Uterus (tissue), 3 donors: ENCODE measurements at regions not wholly inside any gene's neighbourhood (a gene's known extent, or its start where the extent isn't known, plus 50 kb on each side); places are given as distances from the start of the nearest gene placed in this dataset.

ENCODE experiments used
- DNase-seq, 2 donors: peaks; one replicate each; pipeline ENCODE4 v3.0.0-alpha.2; 2019 to 2020
- H3K27ac ChIP-seq, 2 donors: fragments of 200-600 bp; sonication (generic); 1 replicate in 1 of 2; 2 replicates in 1 of 2; pipeline ENCODE4 v1.5.1; 2016 to 2018
- H3K27me3 ChIP-seq, 2 donors: fragments of 200-600 bp; sonication (generic); one replicate each; pipeline ENCODE4 v1.5.1; 2018 to 2019; ENCODE audit warnings: control low read depth in 1 of 2
- H3K36me3 ChIP-seq, 2 donors: fragments of 200-600 bp; sonication (generic); one replicate each; pipeline ENCODE4 v1.5.1; 2019; ENCODE audit warnings: control low read depth in 1 of 2
- H3K4me1 ChIP-seq, 2 donors: fragments of 200-600 bp; sonication (generic); one replicate each; pipeline ENCODE4 v1.5.1; 2018 to 2019; ENCODE audit warnings: control low read depth in 1 of 2
- H3K4me3 ChIP-seq, 2 donors: fragments of 200-600 bp; sonication (generic); 1 replicate in 1 of 2; 2 replicates in 1 of 2; pipeline ENCODE4 v1.5.1; 2018 to 2019; ENCODE audit warnings: mild to moderate bottlenecking in 1 of 2
- H3K9me3 ChIP-seq, 2 donors: fragments of 200-600 bp; sonication (generic); one replicate each; pipeline ENCODE4 v1.5.1; 2019; ENCODE audit warnings: control low read depth in 1 of 2
- CTCF ChIP-seq, 4 experiments: fragments of 200-600 bp in 2 of 4; fragments of 450-650 bp in 2 of 4; sonication (generic) in 2 of 4; IDR thresholded peaks; one replicate each; pipeline ENCODE4 v1.5.1; 2016 to 2019; ENCODE audit warnings: antibody characterized with exemption in 4 of 4, mild to moderate bottlenecking in 2 of 4, moderate library complexity in 1 of 4
- POLR2A ChIP-seq, 2 donors: fragments of 450-650 bp; IDR thresholded peaks; one replicate each; pipeline ENCODE4 v1.6.1; 2016; ENCODE audit warnings: antibody characterized with exemption in 2 of 2, mild to moderate bottlenecking in 1 of 2, moderate library complexity in 1 of 2
- intact Hi-C: fragments of 100-400 bp; cut with DNase I; formaldehyde crosslinking; loops from one replicate; pipeline ENCODE4 v1.15.1; 2023; ENCODE audit warnings: low total_unique reads
- donor health status: DM: yes; HTN: yes; CAD: no.

- intact Hi-C loops: no loop called here
- Histone ChIP-seq H3K4me3 (no peak overlapping the region), H3K9me3 (no peaks in the 10 kb centered on the region), H3K27ac (no peak overlapping the region), H3K27me3 (no peaks in the 10 kb centered on the region), H3K36me3 (no peaks in the 10 kb centered on the region), H3K4me1 (no peaks in the 10 kb centered on the region)
- no peak for DNase-seq
- TF ChIP-seq CTCF (IDR thresholded peaks at IDR 0.05): no peak
- no peak for TF ChIP-seq POLR2A (IDR thresholded peaks at IDR 0.05)
Measured at GRCh38 chr5:107040907-107041306, 629.8 kb downstream of the EFNA5 start.

- TF ChIP-seq CTCF (IDR thresholded peaks at IDR 0.05) (no peak), POLR2A (IDR thresholded peaks at IDR 0.05) (no peak)
- no peaks in the 10 kb centered on the region for H3K27me3 ChIP-seq
- no peaks in the 10 kb centered on the region for H3K9me3 ChIP-seq
- no peak for DNase-seq
- H3K27ac ChIP-seq: no peak overlapping the region
- no peaks in the 10 kb centered on the region for H3K4me1 ChIP-seq
- H3K4me3 ChIP-seq: no peak overlapping the region
- H3K36me3 ChIP-seq: no peaks in the 10 kb centered on the region
- intact Hi-C loops: no loop called here
Measured at GRCh38 chr5:107032629-107033028, 638.1 kb downstream of the EFNA5 start.

- H3K36me3 ChIP-seq: no peaks in the 10 kb centered on the region
- H3K27me3 ChIP-seq: no peaks in the 10 kb centered on the region
- H3K4me1 ChIP-seq: no peaks in the 10 kb centered on the region
- no peak overlapping the region for H3K27ac ChIP-seq
- no peak for DNase-seq
- intact Hi-C loops: no loop called here
- no peaks in the 10 kb centered on the region for H3K9me3 ChIP-seq
- TF ChIP-seq CTCF (IDR thresholded peaks at IDR 0.05): no peak
- TF ChIP-seq POLR2A (IDR thresholded peaks at IDR 0.05): no peak
- H3K4me3 ChIP-seq: no peak overlapping the region
Measured at GRCh38 chr5:107028938-107029337, 641.8 kb downstream of the EFNA5 start.

GRCh38 chr5:107025712-107026497 lies 644.8 kb downstream of the EFNA5 start:
- Histone ChIP-seq H3K4me1 (no peaks in the 10 kb centered on the region), H3K27ac (no peak overlapping the region), H3K27me3 (no peaks in the 10 kb centered on the region), H3K4me3 (no peak overlapping the region), H3K9me3 (no peaks in the 10 kb centered on the region), H3K36me3 (no peaks in the 10 kb centered on the region)
- intact Hi-C loops: no loop called here
- no peak for DNase-seq
- no peak for TF ChIP-seq POLR2A (IDR thresholded peaks at IDR 0.05)
- TF ChIP-seq CTCF (IDR thresholded peaks at IDR 0.05): no peak

- Histone ChIP-seq H3K27ac (no peak overlapping the region), H3K4me3 (no peak overlapping the region), H3K27me3 (no peaks in the 10 kb centered on the region), H3K9me3 (no peaks in the 10 kb centered on the region), H3K4me1 (no peaks in the 10 kb centered on the region), H3K36me3 (no peaks in the 10 kb centered on the region)
- DNase-seq: no peak
- intact Hi-C loops: no loop called here
- TF ChIP-seq CTCF (IDR thresholded peaks at IDR 0.05) (no peak), POLR2A (IDR thresholded peaks at IDR 0.05) (no peak)
Measured at GRCh38 chr5:107023732-107024131, 647.0 kb downstream of the EFNA5 start.
